GM21423 (cell line): ENCODE measurements at regions not wholly inside any gene's neighbourhood (a gene's known extent, or its start where the extent isn't known, plus 50 kb on each side); places are given as distances from the start of the nearest gene placed in this dataset.

Experiments
- ATAC-seq: cut with Tn5 transposase; IDR thresholded peaks from one replicate; pipeline ENCODE4 v1.9.1; 2021; ENCODE audit warnings: mild to moderate bottlenecking, moderate library complexity; ENCODE audit not compliant: unreplicated experiment

GRCh38 chr2:6679471-6679870 is 186.2 kb downstream of the CMPK2 start:
- no peak for ATAC-seq

- ATAC-seq: no peak
These were observed 182.2 kb downstream of the CMPK2 start for GRCh38 chr2:6683516-6683915.

- ATAC-seq: no peak
These were observed 180.3 kb downstream of the CMPK2 start for GRCh38 chr2:6685447-6685846.

- no peak for ATAC-seq
These were observed 173.7 kb downstream of the CMPK2 start for GRCh38 chr2:6692056-6692455.

GRCh38 chr2:6692819-6693218 is 172.9 kb downstream of the CMPK2 start:
- ATAC-seq: no peak

GRCh38 chr2:6694555-6694954 is 171.2 kb downstream of the CMPK2 start:
- no peak for ATAC-seq

- no peak for ATAC-seq
These were observed 165.4 kb downstream of the CMPK2 start for GRCh38 chr2:6700335-6700734.

GRCh38 chr2:6704077-6704476 is 161.6 kb downstream of the CMPK2 start:
- no peak for ATAC-seq

GRCh38 chr2:6721395-6721794 is 144.3 kb downstream of the CMPK2 start:
- ATAC-seq: no peak

- no peak for ATAC-seq
These were observed 143.1 kb downstream of the CMPK2 start for GRCh38 chr2:6722574-6722973.

GRCh38 chr2:6723865-6724604 is 141.7 kb downstream of the CMPK2 start:
- ATAC-seq: no peak

- no peak for ATAC-seq
These were observed 141.0 kb downstream of the CMPK2 start for GRCh38 chr2:6724605-6725140.

- ATAC-seq: no peak
These were observed 137.6 kb downstream of the CMPK2 start for GRCh38 chr2:6728156-6728555.

- no peak for ATAC-seq
These were observed 135.7 kb downstream of the CMPK2 start for GRCh38 chr2:6730003-6730402.

GRCh38 chr2:6730649-6731532 is 134.8 kb downstream of the CMPK2 start:
- ATAC-seq: no peak

GRCh38 chr2:6739547-6739946 is 126.2 kb downstream of the CMPK2 start:
- ATAC-seq: no peak

- ATAC-seq: no peak
These were observed 124.5 kb downstream of the CMPK2 start for GRCh38 chr2:6741229-6741628.

GRCh38 chr2:6744038-6744437 is 121.7 kb downstream of the CMPK2 start:
- ATAC-seq: no peak

GRCh38 chr2:6747433-6747832 is 118.3 kb downstream of the CMPK2 start:
- ATAC-seq: no peak

- ATAC-seq: no peak
These were observed 117.2 kb downstream of the CMPK2 start for GRCh38 chr2:6748406-6749067.

- no peak for ATAC-seq
These were observed 115.7 kb downstream of the CMPK2 start for GRCh38 chr2:6749962-6750361.
